Right hindlimb (tissue), 1 donor: ENCODE measurements at regions not wholly inside any gene's neighbourhood (a gene's known extent, or its start where the extent isn't known, plus 50 kb on each side); places are given as distances from the start of the nearest gene placed in this dataset.
A peak's percentile ranks its signal among the peaks of the same experiment; 100 is the strongest.

ENCODE experiments used
- DNase-seq: peaks from one replicate; pipeline ENCODE4 v3.0.0-alpha.2; 2018

DNA sequence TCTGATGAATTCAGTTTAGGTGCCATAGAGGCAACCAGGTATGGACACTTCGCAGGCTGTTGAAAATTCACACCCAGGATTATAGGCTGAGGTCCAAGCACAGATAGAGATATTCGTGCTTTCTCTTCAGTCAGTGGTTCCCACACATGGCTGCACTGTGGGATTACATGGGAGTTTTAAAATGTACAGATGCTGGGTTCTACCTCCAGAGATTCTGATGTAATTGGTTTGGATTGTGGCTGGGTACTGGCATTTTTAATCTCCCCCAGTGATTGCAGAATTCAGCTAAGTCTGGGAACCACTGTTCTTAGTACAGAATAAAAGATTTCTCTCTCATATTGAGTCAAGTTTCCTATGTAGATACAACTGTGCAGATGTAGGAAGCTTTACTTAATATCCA, 91.6 kb downstream of the FOXB1 start:
- no peak for DNase-seq

DNA sequence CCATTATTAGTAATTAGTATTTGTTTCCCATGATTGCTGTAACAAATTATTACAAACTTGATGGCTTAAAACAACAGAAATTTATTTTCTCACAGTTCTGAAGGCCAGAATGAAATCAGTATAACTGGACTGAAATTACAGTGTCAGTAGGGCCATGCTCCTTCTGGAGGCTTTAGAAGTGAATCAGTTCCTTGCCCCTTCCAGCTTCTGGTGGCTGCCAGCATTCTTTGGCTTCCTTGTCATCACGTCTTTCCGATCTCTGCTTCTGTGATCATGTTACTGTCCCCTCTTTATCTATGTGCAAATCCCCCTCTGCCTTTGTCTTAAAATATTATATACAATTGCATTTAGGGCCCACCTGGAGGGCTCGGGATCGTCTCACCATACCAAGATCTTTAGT, 92.0 kb downstream of the FOXB1 start:
- DNase-seq: no peak

DNA sequence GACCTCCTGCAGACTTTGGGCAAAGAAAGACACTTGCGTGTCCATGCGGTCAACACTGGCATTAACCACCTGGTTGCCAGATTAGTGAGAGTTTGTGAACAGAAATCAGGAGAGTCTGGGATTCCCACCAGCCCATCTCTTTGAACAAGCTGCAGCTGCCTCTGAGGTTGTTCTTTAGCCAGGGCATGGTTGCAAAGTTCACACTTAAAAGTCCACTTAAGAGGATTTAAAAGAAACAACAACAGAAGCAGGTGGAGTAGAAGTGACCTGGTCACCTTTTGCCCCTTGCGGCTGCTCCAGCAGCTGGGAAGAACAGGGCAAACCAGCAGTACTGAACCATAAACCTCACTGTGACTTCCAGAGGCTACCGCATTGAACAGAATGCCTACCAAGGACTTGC, 97.3 kb downstream of the FOXB1 start:
- DNase-seq: no peak

DNA sequence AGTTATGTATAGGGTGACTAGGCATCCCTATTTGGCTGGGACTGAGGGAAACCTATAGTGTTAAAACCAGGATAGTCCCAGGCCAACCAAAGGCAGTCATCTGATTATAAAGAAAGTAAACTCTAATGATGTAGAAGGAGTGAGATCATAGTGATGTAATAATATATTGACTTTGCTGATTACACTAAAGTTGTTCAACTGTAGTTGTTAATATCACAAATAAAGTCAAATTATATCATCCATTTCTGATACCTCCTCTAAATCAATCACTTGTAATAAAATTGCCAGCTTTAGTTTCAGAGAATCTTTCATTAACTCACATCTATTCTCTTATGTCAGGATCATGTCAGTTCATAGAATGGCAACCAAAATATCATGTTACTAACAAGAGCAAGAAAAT, 98.6 kb downstream of the FOXB1 start:
- DNase-seq: no peak

DNA sequence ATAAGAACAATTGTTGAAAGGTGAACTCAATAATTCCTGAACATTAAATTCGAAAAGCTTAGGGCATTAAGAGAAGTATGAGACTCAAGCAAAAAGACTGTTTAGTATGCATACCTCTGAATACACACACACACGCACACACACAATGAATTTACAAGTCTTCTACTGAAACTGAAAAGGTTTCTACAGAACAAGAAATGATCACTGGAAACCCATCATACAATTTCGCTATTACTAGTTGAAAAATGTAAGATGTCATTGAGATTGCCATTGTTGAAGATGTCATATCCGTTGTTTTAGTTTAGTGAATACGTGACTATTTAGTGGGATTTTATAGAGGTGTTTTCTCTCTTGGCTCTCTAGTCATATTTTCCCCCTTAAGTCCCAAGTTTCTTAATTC, 106.8 kb downstream of the FOXB1 start:
- DNase-seq: no peak

DNA sequence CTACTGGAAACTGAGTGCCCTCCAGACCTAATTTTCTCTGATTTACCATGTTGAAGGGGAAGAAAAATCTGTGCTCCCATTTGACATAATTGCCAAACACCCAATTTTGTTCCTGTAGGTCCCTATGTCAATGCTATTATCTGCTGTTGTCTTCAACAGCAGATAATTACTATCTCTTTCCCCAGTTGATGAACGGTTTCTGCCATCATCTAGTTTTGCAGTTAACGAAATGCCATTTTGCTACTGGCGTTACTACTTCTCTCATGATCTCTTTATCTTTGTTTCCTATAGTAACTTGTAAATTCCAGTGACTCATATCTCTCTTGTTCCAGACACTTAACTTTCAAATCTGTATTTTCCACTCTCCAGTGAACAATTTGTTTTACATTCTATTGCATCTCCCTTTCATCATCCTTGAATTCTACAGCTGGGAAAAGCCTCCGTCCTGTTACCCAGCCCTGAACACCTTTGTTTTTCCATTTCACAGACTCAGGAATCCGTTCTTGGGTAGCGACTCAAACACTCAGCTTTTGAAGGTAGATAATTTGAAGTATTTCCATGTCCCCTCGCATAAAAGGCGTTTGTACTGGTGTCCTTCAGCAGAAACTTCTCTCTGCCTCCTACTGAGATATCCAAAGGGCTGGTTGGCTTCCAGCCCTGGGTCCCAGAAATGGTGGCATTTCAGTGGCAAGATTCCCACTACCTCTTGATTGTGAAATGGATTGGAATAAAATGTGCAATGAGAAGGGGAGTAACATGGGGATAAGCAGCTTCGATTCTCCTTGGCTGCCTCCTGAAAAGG, 111.7 kb downstream of the FOXB1 start:
- DNase-seq: no peak

DNA sequence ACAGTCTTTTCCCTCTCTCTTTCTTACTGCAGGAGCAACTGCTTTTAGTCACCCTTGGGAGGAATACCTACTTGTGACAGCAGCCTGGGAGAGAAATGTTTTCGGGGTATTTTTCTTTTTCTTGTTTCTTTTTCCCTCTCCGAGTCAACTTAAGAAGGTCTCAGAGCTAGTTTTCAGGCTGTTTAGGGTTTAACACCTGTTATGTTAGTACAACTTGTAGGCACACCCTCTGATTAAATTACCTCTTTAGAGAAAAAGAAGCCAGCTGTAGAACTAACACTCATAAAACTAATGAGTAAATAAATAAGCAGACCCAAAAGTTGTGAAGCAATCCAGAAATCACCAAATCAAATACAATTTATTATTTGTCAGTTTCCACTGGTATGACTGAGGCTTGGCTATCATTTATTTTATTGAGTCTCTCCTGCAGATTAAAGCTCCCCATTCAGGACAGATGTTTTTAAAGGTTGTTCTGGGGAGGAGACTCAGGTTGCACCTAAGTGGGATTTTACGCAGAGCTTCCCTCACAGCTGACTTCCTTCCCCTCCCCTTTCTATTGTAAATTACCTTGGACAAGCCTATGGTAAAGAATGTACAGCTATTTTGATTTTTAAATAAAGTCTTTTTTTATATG, 112.5 kb downstream of the FOXB1 start:
- DNase-seq: no peak

DNA sequence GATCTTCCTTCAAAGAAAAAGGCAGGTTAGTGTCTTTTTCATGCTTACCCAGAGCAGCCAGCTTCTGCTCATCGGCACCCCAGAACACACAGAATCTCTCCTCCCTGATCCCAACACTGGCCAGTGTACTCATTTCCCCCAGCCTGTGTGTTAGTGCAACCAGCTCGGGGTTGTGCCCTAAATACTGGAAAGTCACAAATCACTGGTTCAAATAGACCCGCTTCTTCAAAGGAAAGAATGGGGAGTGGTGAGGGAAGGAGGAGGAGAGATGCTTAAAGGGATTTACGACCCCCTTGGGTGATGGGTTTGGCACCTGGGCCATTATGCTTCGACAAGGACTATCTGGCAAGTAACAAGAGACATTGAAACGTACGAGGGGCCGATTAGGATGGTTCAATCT, 114.0 kb downstream of the FOXB1 start:
- no peak for DNase-seq

DNA sequence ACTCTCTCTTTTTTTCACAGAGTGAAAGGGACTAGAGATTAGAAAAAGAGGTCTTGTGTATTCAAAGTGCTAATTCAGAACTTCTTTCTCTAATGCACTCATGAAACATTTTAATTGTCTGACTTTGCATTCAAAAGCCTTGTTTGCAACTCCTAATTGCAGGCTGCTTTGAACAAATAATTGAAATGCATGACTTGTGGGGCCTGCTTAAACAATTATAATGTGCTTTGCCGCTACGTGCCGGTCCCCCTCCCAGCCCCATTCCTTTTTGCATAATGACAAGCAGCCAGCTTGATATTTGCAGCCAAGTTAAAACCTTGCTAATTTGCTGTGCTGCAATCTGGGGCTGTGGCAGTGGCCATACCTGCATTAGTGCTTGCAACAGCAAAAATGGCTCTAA, 114.5 kb downstream of the FOXB1 start:
- DNase-seq: no peak

DNA sequence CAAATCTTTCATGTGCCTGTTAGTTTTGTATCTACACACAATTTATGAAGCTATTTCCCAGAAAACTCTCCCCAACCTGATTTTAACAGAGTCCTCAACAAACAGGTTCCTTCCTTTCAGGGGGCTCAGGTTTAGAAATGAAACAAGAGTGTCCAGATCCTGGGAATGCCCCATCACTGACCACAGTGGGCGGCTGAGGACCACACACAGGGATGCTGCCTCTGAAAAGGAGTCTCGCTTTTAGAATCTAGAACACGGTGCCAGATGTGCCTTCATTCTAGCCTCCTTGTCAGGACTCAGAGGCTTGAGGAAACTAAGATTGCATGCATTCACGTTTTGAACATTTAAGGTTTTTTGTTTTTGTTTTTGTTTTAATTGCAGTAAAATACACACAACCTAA, 115.0 kb downstream of the FOXB1 start:
- DNase-seq: no peak

DNA sequence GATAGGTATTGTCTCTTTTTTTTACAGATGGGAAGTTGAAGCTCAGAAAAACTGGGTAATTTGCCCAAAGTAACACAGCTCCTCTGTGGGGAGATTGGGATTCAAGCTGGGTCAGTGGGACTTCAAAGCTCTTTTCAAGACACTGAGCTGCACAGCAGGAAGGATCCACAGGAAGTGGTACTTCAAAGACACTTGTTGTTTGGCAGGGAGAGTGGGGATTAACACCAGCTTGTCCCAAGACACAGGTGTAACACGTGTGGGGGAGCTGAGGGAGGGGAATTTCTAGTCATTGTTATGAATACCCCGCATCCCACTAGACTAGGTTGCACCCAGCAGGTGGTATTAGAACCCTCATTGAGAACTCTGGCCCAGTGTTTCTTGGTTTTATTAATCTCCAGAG, 116.0 kb downstream of the FOXB1 start:
- no peak for DNase-seq

DNA sequence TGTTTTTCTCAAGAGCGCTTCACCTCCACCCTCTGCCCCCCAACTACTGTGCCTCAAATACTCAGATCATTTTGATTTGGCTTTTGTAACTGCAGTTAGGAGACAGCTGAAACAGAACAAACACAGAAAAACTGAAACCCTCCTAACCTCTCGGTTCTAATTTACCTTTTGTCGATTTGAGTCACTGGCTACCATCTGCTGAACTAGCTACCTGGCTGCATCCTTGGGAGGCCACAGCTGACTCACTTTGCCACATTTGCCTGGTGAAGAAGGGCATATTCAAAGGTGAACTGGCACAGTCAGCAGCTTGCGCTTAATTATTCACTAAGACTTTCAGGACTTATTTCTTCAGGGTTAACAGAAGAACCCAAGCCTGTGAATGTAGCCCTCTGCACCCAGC, 117.7 kb downstream of the FOXB1 start:
- DNase-seq: no peak

DNA sequence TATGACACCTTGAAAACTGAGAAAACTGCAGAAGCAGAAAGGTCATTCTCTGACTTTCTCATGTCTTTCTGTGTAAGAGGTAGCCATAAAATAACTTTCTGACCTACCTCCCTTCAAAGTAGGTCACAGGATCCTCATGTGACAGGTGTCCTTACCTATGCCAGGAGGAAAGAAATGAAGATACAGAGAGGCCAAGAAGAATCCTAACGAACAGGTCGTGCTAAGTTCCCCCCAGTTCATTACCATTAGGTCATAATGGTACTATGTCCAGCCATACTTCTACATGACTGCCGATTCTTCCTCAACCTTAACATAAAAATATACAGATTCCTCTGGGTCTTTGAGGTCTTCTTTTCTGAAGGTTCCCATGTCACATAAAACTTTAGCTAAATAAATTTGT, 118.6 kb downstream of the FOXB1 start:
- DNase-seq: no peak

DNA sequence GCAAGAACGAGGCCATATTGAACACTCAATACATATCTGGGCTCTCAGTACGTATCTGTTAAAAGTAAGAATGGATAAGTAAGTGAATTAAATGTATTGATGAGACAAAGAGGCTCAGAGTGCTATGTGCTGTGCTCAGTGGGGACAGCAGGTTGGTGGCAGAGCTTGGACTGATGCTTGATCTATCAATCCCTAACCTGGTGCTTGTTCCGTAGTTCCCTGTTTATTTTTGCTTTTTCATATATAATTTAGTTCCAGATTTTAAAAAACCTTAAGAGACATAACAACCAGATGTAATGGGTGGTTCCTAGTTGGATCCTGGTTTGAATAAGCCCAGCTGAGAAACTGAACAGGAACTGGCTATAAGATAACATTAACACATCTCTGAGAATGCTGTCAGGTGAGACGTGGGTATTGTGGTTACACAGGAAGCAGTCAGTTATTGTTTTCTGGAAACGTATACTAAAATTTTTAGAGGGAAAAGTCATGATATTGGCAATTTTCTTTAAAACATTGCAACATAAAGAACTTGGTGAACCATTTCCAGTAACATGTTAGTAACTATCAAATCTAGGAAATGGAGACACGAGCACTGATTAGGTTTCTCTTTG, 120.5 kb downstream of the FOXB1 start:
- DNase-seq: no peak

DNA sequence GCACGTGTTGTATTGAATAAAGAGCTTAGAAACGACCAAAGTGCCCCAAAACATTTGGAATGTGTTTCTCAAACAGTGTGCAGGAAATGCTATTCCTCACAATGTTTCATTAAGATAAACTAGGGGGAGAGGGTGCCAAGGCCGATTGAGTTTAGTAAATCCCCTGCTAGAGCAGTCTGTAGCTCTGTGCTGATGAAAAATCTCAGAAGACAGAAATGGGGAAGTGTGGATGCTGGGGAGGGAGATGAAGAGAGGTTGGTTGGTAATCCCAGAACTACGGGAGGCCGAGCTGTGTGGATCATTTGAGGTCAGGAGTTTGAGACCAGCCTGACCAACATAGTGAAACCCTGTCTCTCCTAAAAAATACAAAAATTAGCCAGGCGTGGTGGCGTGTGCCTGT, 121.2 kb downstream of the FOXB1 start:
- DNase-seq: no peak

DNA sequence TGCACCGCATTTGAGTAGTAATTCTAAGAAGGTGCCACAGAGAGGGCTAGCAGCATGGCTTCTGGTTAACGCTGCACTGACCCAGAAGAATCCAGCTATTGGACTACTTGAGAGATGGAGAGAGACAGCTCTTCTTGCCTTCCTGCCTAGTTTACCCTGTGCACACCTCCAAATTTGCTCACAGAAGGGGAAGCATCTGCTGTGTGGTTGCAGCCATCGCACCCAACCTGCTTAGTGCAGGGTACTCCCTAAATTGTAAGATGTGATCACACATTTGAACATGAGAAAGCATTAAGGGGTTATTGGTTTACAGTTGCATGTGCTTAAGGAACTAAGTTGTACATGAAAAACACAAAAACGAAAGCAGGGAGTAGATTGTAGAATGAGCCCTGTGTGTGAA, 122.1 kb downstream of the FOXB1 start:
- no peak for DNase-seq

DNA sequence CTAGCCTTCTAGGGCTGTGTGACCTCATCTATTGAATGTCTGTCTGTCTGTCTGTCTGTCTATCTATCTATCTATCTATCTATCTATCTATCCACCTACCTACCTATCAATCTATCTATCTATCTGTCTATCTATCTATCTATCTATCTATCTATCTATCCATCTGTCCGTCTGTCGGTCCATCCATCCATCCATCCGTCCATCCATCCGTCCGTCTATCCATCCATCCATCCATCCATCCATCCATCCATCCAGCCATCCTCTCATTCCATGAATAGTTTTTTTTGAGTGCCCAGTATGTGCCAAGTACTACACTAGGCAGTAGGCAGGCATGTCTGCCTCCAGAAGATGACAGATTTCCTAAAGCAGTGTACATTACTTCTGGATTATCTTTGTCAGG, 122.5 kb downstream of the FOXB1 start:
- no peak for DNase-seq

DNA sequence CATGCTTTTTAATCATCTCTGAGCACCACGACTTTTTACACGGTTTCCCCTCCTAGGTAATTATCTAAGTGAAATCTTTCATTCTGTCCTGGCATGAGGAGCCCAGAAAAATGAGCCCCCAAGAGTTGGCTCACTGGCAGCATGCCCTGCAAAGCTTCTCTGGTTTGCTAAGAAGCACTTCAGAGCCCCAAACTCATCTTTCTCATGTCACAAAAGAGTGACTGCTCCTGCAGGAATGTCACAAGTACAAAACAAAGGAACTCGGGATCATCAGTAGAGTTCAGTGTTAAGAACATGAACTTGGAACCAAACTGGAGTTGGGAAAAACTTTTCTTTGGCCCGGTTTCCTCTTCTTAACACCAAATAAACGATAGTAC, 123.9 kb downstream of the FOXB1 start:
- DNase-seq: peak; percentile 39

DNA sequence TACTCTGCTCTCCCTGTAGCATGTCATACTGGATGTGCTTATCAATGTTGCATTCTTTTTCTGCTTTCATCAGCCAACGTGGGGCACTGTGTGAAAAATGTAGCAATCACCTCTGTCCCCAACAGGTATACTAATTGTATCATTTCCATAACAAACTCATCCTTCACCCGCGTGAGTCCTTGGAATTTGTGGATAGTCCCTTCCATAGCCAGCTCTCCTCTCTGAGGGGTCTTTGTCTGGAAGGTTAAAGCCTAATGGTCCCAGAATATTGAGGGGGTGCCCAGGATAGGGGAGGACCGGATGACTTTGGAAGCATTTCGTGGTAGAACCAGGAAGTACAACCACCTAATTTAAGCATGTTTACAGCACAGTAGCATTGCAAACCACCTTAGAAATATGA, 124.6 kb downstream of the FOXB1 start:
- no peak for DNase-seq

DNA sequence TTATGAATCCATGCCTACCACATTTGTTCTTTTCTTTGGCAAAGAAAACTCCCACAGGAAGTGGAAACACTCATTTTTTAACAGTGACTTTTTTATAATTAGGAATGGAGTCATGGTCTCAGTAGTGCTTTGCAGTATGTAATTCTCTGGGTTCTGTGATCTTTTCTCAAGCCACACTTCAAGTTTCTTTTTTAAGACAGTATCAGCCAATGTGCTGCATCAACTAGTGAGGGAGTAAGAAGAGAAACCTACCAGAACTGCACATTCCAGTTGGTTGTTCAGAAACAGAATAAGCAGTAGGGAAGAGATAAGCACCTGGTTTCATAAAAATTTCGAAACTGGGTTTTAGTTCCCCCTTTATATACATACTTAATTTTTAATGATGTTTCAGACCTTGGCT, 126.3 kb downstream of the FOXB1 start:
- no peak for DNase-seq

DNA sequence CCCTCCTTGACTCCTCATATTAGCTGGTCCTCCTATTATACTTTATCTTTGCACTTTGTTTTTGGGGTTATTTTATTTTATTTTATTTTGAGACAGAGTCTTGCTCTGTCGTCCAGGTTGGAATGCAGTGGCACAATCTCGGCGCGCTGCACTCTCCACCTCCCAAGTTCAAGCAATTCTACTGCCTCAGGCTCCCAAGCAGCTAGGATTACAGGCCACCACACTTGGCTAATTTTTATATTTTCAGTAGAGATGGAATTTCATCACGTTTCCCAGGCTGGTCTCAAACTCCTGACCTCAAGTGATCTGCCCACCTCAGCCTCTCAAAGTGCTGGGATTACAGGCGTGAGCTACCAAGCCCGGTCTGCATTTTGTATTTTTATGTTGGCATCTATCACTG, 126.7 kb downstream of the FOXB1 start:
- no peak for DNase-seq

DNA sequence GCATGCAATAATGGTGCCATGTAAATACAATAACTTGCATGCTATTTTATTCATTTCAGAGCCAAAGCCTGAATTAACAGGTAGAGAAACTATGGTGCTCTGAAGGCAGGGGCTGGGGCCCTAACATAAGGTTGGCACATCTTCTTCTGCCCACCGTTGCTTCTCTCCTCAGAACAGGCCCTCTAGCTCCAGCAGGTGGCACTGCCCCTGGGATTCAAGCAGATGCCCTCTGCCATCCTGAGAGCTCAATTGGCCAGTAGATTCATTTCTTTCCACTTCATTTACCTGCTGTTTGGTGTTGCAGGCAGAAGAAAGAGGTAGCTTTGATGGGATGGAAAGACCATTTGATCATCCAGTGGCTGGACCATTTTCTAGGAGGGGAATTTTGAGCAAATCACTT, 130.5 kb downstream of the FOXB1 start:
- no peak for DNase-seq

DNA sequence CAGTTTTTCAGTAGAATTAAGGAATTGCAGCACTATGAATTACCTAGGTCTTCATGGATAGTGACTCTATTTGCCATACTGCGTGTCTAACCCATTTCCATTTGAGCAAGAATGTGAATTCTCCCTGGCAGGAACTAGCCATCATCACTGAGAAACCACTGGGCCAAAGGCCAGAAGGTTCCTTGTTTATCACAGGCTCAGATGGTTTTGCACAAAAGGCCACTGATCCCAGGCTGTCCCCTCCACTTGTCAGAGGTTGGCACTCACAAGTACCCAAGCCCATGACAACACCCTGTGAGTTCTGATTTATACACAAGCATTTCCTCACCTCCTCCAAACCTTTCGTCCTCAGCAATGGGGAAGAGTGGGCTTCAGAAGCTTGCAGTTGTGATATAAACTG, 131.8 kb downstream of the FOXB1 start:
- no peak for DNase-seq

DNA sequence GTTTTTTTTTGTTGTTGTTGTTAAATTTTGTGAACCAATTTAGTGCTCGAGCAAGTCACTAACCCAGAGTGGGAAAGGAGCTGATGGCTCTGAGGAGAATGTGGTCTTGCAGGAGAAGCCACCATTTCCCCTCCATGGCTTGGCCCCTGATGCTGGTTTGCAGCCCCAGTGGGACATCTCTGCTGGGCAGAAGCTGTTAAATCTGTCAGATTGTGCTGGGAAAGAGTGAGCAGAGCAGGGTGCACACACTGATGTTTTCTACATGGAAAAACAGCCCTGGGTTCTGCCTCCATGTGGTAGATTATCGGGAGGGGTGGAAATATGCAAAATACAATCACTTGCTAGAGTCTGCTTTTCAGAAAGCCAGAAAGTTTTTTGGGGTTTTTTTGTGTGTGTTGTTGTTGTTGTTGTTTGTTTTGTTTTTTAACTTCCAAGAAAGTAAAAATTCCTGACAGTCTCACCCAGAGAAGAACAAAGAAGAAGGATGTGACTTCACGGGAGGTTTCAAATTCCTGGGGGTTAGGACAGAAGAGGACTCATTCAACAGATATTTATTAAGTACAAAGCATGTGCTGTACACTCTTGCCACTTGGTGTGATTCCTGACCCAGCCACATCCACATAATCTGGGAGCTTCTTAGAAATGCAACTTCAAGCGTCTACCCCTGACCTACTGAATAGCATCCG, 133.7 kb downstream of the FOXB1 start:
- no peak for DNase-seq
